Common myeloid progenitor, CD34-positive (primary cell): ENCODE measurements at regions not wholly inside any gene's neighbourhood (a gene's known extent, or its start where the extent isn't known, plus 50 kb on each side); places are given as distances from the start of the nearest gene placed in this dataset.

ENCODE experiments used
- CTCF ChIA-PET: fragments of 350-600 bp; sonication (Branson Sonifier 250); formaldehyde crosslinking; loops from one replicate; lab custom pipeline; 2021; ENCODE audit warnings: antibody characterized with exemption; lab: Charles Lee
- POLR2A ChIA-PET: fragments of 350-600 bp; sonication (Branson Sonifier 250); formaldehyde crosslinking; loops from one replicate; lab custom pipeline; 2021; ENCODE audit warnings: antibody characterized with exemption; lab: Charles Lee
- DNase-seq, 3 donors: peaks; one replicate each; pipeline versions ENCODE4 v3.0.0 to v3.0.0-alpha.2; 2013
- H3K27ac ChIP-seq, 2 experiments: 1 replicate in 1 of 2; 2 replicates in 1 of 2; pipeline ENCODE4 v1.7.0; 2013; ENCODE audit warnings: inconsistent platforms in 2 of 2, low read length in 2 of 2, mild to moderate bottlenecking in 2 of 2, low read depth in 1 of 2, moderate library complexity in 1 of 2; ENCODE audit not compliant: severe bottlenecking in 2 of 2, insufficient read depth in 1 of 2, poor library complexity in 1 of 2
- H3K27me3 ChIP-seq, 5 experiments: replicated peaks in 2 of 5; 1 replicate in 3 of 5; 2 replicates in 2 of 5; pipeline versions ENCODE4 v1.6.1 to v1.7.0; 2013; ENCODE audit warnings: low read length in 4 of 5, mild to moderate bottlenecking in 2 of 5, moderate library complexity in 2 of 5, inconsistent platforms in 1 of 5; ENCODE audit not compliant: insufficient read depth in 5 of 5, control insufficient read depth in 4 of 5
- H3K36me3 ChIP-seq, 4 experiments: 1 replicate in 2 of 4; 2 replicates in 2 of 4; pipeline versions ENCODE4 v1.6.1 to v1.7.0; 2013; ENCODE audit warnings: low read length in 3 of 4, control low read depth in 1 of 4, mild to moderate bottlenecking in 1 of 4; ENCODE audit not compliant: control insufficient read depth in 4 of 4, insufficient read depth in 4 of 4
- H3K4me1 ChIP-seq, 4 experiments: 1 replicate in 3 of 4; 2 replicates in 1 of 4; pipeline versions ENCODE4 v1.6.1 to v1.7.1; 2013; ENCODE audit warnings: low read length in 3 of 4, mild to moderate bottlenecking in 3 of 4, control low read depth in 1 of 4, inconsistent platforms in 1 of 4, moderate library complexity in 1 of 4; ENCODE audit not compliant: control insufficient read depth in 4 of 4, insufficient read depth in 4 of 4; ENCODE audit errors: control extremely low read depth in 1 of 4
- H3K4me3 ChIP-seq, 7 experiments: 1 replicate in 4 of 7; 2 replicates in 3 of 7; pipeline versions ENCODE4 v1.5.1 to v1.7.0; 2013; ENCODE audit warnings: mild to moderate bottlenecking in 7 of 7, low read length in 6 of 7, moderate library complexity in 6 of 7, inconsistent platforms in 2 of 7, low read depth in 2 of 7, control low read depth in 1 of 7; ENCODE audit not compliant: insufficient read depth in 4 of 7, control insufficient read depth in 1 of 7; ENCODE audit errors: extremely low read depth in 1 of 7
- H3K9me3 ChIP-seq, 5 experiments: 1 replicate in 4 of 5; 2 replicates in 1 of 5; pipeline versions ENCODE4 v1.6.1 to v1.7.1; 2013; ENCODE audit warnings: low read length in 4 of 5, mild to moderate bottlenecking in 2 of 5, inconsistent platforms in 1 of 5, low read depth in 1 of 5, moderate library complexity in 1 of 5; ENCODE audit not compliant: control insufficient read depth in 4 of 5, insufficient read depth in 2 of 5; ENCODE audit errors: control extremely low read depth in 1 of 5
- WGBS: methylation state at CpG from one replicate; pipeline ENCODE4 v1.1.5; 2013; ENCODE audit not compliant: insufficient coverage; 5-methylcytosine and 5-hydroxymethylcytosine counted together

- no peaks in the 10 kb centered on the region for H3K36me3 ChIP-seq
- ChIA-PET CTCF (no interaction called here), POLR2A (no interaction called here)
- H3K4me1 ChIP-seq: no peaks in the 10 kb centered on the region
- no peak overlapping the region for H3K27ac ChIP-seq
- no peak for DNase-seq
- H3K27me3 ChIP-seq: peaks cover 0 to 2% (median 0%) of the 10 kb centered on the region in 5 experiments
- no peak overlapping the region for H3K4me3 ChIP-seq
- no peaks in the 10 kb centered on the region for H3K9me3 ChIP-seq
- WGBS: 100% methylated on average over 1 of the region's 1 CpG
Measured at GRCh38 chrX:43139645-43140044, 361.7 kb upstream of the PPP1R2C start.

- no peak overlapping the region for H3K4me3 ChIP-seq
- peaks cover 0 to 2% (median 0%) of the 10 kb centered on the region in 5 experiments for H3K27me3 ChIP-seq
- ChIA-PET CTCF (no interaction called here), POLR2A (no interaction called here)
- H3K9me3 ChIP-seq: no peaks in the 10 kb centered on the region
- no peaks in the 10 kb centered on the region for H3K36me3 ChIP-seq
- DNase-seq: no peak
- WGBS: no CpG with 5 or more reads among the region's 2 CpGs
- H3K4me1 ChIP-seq: no peaks in the 10 kb centered on the region
- no peak overlapping the region for H3K27ac ChIP-seq
Measured at GRCh38 chrX:43140582-43140981, 362.6 kb upstream of the PPP1R2C start.

GRCh38 chrX:43141885-43142284 lies 363.9 kb upstream of the PPP1R2C start:
- Histone ChIP-seq H3K9me3 (no peaks in the 10 kb centered on the region), H3K27ac (no peak overlapping the region), H3K27me3 (peaks cover 0 to 2% (median 0%) of the 10 kb centered on the region in 5 experiments), H3K4me1 (no peaks in the 10 kb centered on the region), H3K4me3 (no peak overlapping the region), H3K36me3 (no peaks in the 10 kb centered on the region)
- ChIA-PET POLR2A (no interaction called here), CTCF (no interaction called here)
- DNase-seq: no peak

- WGBS: 76% methylated on average over 3 of the region's 3 CpGs
- no peaks in the 10 kb centered on the region for H3K36me3 ChIP-seq
- CTCF ChIA-PET: no interaction called here
- H3K4me1 ChIP-seq: no peaks in the 10 kb centered on the region
- H3K9me3 ChIP-seq: peaks cover 0 to 1% (median 0%) of the 10 kb centered on the region in 5 experiments
- no peak overlapping the region for H3K4me3 ChIP-seq
- H3K27me3 ChIP-seq: no peaks in the 10 kb centered on the region
- POLR2A ChIA-PET: no interaction called here
- no peak overlapping the region for H3K27ac ChIP-seq
- DNase-seq: no peak
Measured at GRCh38 chrX:43148305-43148704, 370.3 kb upstream of the PPP1R2C start.

- no peak for DNase-seq
- 46% methylated on average over 3 of the region's 5 CpGs for WGBS
- H3K27ac ChIP-seq: no peak overlapping the region
- CTCF ChIA-PET: no interaction called here
- POLR2A ChIA-PET: no interaction called here
- H3K9me3 ChIP-seq: peaks cover 0 to 4% (median 0%) of the 10 kb centered on the region in 5 experiments
- no peaks in the 10 kb centered on the region for H3K4me1 ChIP-seq
- H3K4me3 ChIP-seq: no peak overlapping the region
- H3K27me3 ChIP-seq: no peaks in the 10 kb centered on the region
- no peaks in the 10 kb centered on the region for H3K36me3 ChIP-seq
Measured at GRCh38 chrX:43165343-43165920, 387.5 kb upstream of the PPP1R2C start.

GRCh38 chrX:43166874-43167273 lies 388.9 kb upstream of the PPP1R2C start:
- POLR2A ChIA-PET: no interaction called here
- Histone ChIP-seq H3K27me3 (no peaks in the 10 kb centered on the region), H3K9me3 (peaks cover 0 to 2% (median 0%) of the 10 kb centered on the region in 5 experiments), H3K4me1 (no peaks in the 10 kb centered on the region), H3K27ac (no peak overlapping the region), H3K4me3 (no peak overlapping the region), H3K36me3 (no peaks in the 10 kb centered on the region)
- no peak for DNase-seq
- CTCF ChIA-PET: no interaction called here

- POLR2A ChIA-PET: no interaction called here
Measured at GRCh38 chrX:43175434-43175833, 397.5 kb upstream of the PPP1R2C start.

More at GRCh38 chrX:43175434-43175833, 397.5 kb upstream of the PPP1R2C start:
- DNase-seq: no peak
- H3K27me3 ChIP-seq: no peaks in the 10 kb centered on the region
- CTCF ChIA-PET: interaction anchor here (0.6 kb wide), 1 partner anchor 1604 kb away, joined by 3 read pairs; no protein-coding TSS in a partner anchor
- H3K27ac ChIP-seq: no peak overlapping the region
- H3K36me3 ChIP-seq: no peaks in the 10 kb centered on the region
- H3K9me3 ChIP-seq: no peaks in the 10 kb centered on the region
- no peaks in the 10 kb centered on the region for H3K4me1 ChIP-seq
- H3K4me3 ChIP-seq: no peak overlapping the region
- 92% methylated on average over 2 of the region's 2 CpGs for WGBS
